Effector memory CD8-positive, alpha-beta T cell (primary cell): ENCODE measurements at regions not wholly inside any gene's neighbourhood (a gene's known extent, or its start where the extent isn't known, plus 50 kb on each side); places are given as distances from the start of the nearest gene placed in this dataset.

Source experiments
- ATAC-seq: fragments of 150-1000 bp; cut with Tn5 transposase; replicated peaks from 2 replicates; pipeline ENCODE4 v1.10.0; 2021; ENCODE audit warnings: mild to moderate bottlenecking, moderate library complexity
- DNase-seq, 3 experiments: peaks; one replicate each; pipeline ENCODE4 v3.0.0; 2021
- H3K27ac Mint-ChIP-seq, 2 donors: one replicate each; pipeline ENCODE4 v1.8.0; 2022; ENCODE audit warnings: mild to moderate bottlenecking in 2 of 2, mixed read lengths in 2 of 2, moderate library complexity in 2 of 2
- H3K27me3 Mint-ChIP-seq, 2 donors: one replicate each; pipeline ENCODE4 v1.8.0; 2022; ENCODE audit warnings: mixed read lengths in 2 of 2
- H3K36me3 Mint-ChIP-seq: one replicate; pipeline ENCODE4 v1.8.0; 2022; ENCODE audit warnings: mild to moderate bottlenecking, moderate library complexity, mixed read lengths; ENCODE audit not compliant: insufficient read depth
- H3K4me1 Mint-ChIP-seq, 2 donors: one replicate each; pipeline ENCODE4 v1.8.0; 2022; ENCODE audit warnings: low read depth in 2 of 2, mixed read lengths in 2 of 2
- H3K4me3 Mint-ChIP-seq, 2 donors: one replicate each; pipeline ENCODE4 v1.8.0; 2022; ENCODE audit warnings: mild to moderate bottlenecking in 2 of 2, mixed read lengths in 2 of 2, moderate library complexity in 2 of 2
- H3K9me3 Mint-ChIP-seq, 2 donors: one replicate each; pipeline ENCODE4 v1.8.0; 2022; ENCODE audit warnings: mixed read lengths in 2 of 2

DNA sequence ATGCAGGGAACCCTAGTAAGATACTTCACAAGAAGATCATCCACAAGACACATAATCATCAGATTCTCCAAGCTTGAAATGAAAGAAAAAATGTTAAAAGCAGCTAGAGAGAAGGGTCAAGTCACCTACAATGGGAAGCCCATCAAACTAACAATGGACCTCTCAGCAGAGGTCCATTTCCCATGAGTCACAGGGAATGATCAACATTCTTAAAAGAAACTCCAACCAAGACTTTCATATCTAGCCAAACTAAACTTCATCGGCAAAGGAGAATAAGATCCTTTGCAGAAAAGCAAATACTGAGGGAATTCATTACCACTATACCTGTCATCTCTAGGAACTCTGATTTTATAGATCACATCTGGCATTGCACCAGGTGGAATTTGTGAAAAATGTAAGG, 52.9 kb upstream of the SPATA31E1 start:
- H3K4me3 Mint-ChIP-seq: no peak overlapping the region
- DNase-seq: no peak
- ATAC-seq: no peak

GRCh38 chr9:87830446-87830845, 52.2 kb upstream of the SPATA31E1 start:
- Mint-ChIP-seq H3K27me3 (peaks cover 21 to 28% of the 10 kb centered on the region in 2 donors), H3K27ac (no peak overlapping the region)

More for the DNA sequence above, 52.9 kb upstream of the SPATA31E1 start:
- H3K9me3 Mint-ChIP-seq: no peaks in the 10 kb centered on the region
- H3K36me3 Mint-ChIP-seq: no peaks in the 10 kb centered on the region
- peaks cover 16 to 21% of the 10 kb centered on the region in 2 donors for H3K27me3 Mint-ChIP-seq
- no peak overlapping the region for H3K27ac Mint-ChIP-seq
- H3K4me1 Mint-ChIP-seq: no peaks in the 10 kb centered on the region

DNA sequence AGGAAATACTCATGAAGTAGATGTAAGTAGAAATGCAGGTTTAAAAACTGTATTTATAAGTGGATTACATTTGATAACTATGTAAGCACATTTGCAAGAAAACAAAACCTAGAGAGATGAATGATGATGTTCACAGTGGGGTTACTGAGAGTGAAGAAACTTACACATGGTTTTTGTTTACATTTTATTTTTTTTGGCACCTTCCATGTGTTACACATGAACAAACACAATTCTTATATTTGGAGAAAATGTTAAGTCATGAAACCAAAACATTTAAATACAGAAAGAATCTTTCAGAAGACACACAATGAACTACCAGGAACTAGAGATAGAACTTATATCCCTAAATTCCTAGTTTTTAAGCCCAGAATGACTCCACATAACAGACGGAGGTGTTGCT, 51.5 kb upstream of the SPATA31E1 start:
- ATAC-seq (no peak), DNase-seq (no peak)
- peaks cover 23 to 29% of the 10 kb centered on the region in 2 donors for H3K27me3 Mint-ChIP-seq
- no peaks in the 10 kb centered on the region for H3K4me1 Mint-ChIP-seq
- H3K9me3 Mint-ChIP-seq: no peaks in the 10 kb centered on the region
- H3K4me3 Mint-ChIP-seq: no peak overlapping the region
- H3K27ac Mint-ChIP-seq: no peak overlapping the region
- H3K36me3 Mint-ChIP-seq: no peaks in the 10 kb centered on the region

More at GRCh38 chr9:87830446-87830845, 52.2 kb upstream of the SPATA31E1 start:
- DNase-seq: no peak
- ATAC-seq: no peak
- H3K9me3 Mint-ChIP-seq: no peaks in the 10 kb centered on the region
- H3K4me1 Mint-ChIP-seq: no peaks in the 10 kb centered on the region
- H3K36me3 Mint-ChIP-seq: no peaks in the 10 kb centered on the region
- no peak overlapping the region for H3K4me3 Mint-ChIP-seq
